OCI-LY1 (cell line): ENCODE measurements at regions not wholly inside any gene's neighbourhood (a gene's known extent, or its start where the extent isn't known, plus 50 kb on each side); places are given as distances from the start of the nearest gene placed in this dataset.

Experiments used
- CTCF ChIP-seq: fragments of 200-600 bp; sonication (generic), shearing (Covaris generic); IDR thresholded peaks from 2 replicates; pipeline ENCODE4 v1.5.1; 2017; ENCODE audit warnings: mild to moderate bottlenecking, antibody characterized with exemption, low read length, moderate library complexity, mixed read lengths
- EZH2 ChIP-seq: fragments of 200-600 bp; sonication (generic), shearing (Covaris generic); IDR thresholded peaks from 2 replicates; pipeline ENCODE4 v1.8.0; 2017; ENCODE audit warnings: borderline replicate concordance, mixed run types, mild to moderate bottlenecking, antibody characterized with exemption, low read length, moderate library complexity, mixed read lengths

- TF ChIP-seq CTCF: no peak
- TF ChIP-seq EZH2: no peak
Measured at GRCh38 chr6:168242111-168242939, 77.3 kb downstream of the DACT2 start.
